ENCODE measurements at regions not wholly inside any gene's neighbourhood (a gene's known extent, or its start where the extent isn't known, plus 50 kb on each side); places are given as distances from the start of the nearest gene placed in this dataset.

DNA sequence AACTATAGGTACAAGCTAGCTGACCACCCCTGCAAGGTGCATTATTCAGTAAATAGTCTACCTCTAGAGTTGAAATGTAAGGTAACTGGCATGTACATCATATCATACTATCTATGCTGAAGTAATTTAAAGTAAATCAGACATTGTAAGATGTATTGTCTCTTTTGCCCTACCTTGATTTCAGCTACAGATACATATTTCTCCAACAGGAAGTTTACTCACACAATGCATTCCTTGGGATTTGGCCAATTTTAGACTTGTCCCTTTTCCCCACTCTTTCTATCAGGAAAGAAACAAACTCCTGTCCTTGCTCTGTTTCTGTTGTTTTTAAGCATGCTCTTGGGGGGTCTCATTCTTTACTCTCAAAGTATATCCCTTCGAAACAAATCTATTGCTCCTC is 58.5 kb upstream of the TSLP start:
- H3K4me2 ChIP-seq (ENCODE audit: low read length) = no peak overlapping the region
- H3K36me3 ChIP-seq (ENCODE audit: control insufficient read depth, low read length) = no peaks in the 10 kb centered on the region
- H3K9me3 ChIP-seq (ENCODE audit: control insufficient read depth, insufficient read depth, low read length) = no peaks in the 10 kb centered on the region

DNA sequence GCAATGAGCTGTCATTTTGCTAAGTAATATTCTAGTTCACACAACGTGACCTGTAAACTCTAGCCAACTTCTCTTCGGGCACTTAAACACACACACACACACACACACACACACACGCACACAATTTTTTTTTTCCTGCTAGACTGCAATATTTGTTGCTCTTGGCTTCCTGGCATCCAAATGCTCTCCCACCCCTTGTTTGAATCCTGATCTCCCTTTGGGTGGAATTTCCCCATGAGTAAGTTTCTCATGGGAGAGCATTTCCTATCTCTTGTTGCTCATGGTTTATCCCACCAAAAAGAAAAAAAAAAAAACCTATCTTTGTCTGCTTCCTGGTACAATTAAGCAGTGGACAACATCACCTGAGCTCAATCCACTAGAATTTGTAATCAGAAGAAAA is 54.7 kb upstream of the TSLP start:
- H3K9me3 ChIP-seq (ENCODE audit: control insufficient read depth, insufficient read depth, low read length) = no peaks in the 10 kb centered on the region
- no peaks in the 10 kb centered on the region for H4K20me1 ChIP-seq (ENCODE audit: control insufficient read depth, insufficient read depth, low read depth, low read length)
- no peak for TF ChIP-seq EZH2phosphoT487 (IDR thresholded peaks at IDR 0.05; ENCODE audit: borderline replicate concordance, low read length)
- no peak for TF ChIP-seq CTCF (IDR thresholded peaks at IDR 0.05; ENCODE audit: low read depth, low read length, poor library complexity, severe bottlenecking)
- H3K27ac ChIP-seq (ENCODE audit: low read depth, low read length) = no peak overlapping the region
- no peak overlapping the region for H3K4me2 ChIP-seq (ENCODE audit: low read length)
- H3F3A ChIP-seq (ENCODE audit: control insufficient read depth, insufficient read depth) = no peaks in the 10 kb centered on the region
- H3K27me3 ChIP-seq (ENCODE audit: control insufficient read depth, low read length) = no peaks in the 10 kb centered on the region
- H3K79me2 ChIP-seq (ENCODE audit: control insufficient read depth, low read length) = no peaks in the 10 kb centered on the region
- no peaks in the 10 kb centered on the region for H3K9me2 ChIP-seq (replicated peaks; ENCODE audit: control insufficient read depth, low read length)
- H3K36me3 ChIP-seq (ENCODE audit: control insufficient read depth, low read length) = no peaks in the 10 kb centered on the region
- H3K4me1 ChIP-seq (ENCODE audit: control insufficient read depth, low read length) = no peaks in the 10 kb centered on the region
- no peak overlapping the region for H3K4me3 ChIP-seq (ENCODE audit: low read length)

More for the DNA sequence above, 58.5 kb upstream of the TSLP start:
- Histone ChIP-seq H3K27ac (ENCODE audit: low read depth, low read length) (no peak overlapping the region), H3F3A (ENCODE audit: control insufficient read depth, insufficient read depth) (no peaks in the 10 kb centered on the region), H3K27me3 (ENCODE audit: control insufficient read depth, low read length) (no peaks in the 10 kb centered on the region), H3K9me2 (replicated peaks; ENCODE audit: control insufficient read depth, low read length) (no peaks in the 10 kb centered on the region), H4K20me1 (ENCODE audit: control insufficient read depth, insufficient read depth, low read depth, low read length) (no peaks in the 10 kb centered on the region), H3K79me2 (ENCODE audit: control insufficient read depth, low read length) (no peaks in the 10 kb centered on the region), H3K4me1 (ENCODE audit: control insufficient read depth, low read length) (no peaks in the 10 kb centered on the region), H3K4me3 (ENCODE audit: low read length) (no peak overlapping the region)
- TF ChIP-seq CTCF (IDR thresholded peaks at IDR 0.05; ENCODE audit: low read depth, low read length, poor library complexity, severe bottlenecking) = no peak
- no peak for TF ChIP-seq EZH2phosphoT487 (IDR thresholded peaks at IDR 0.05; ENCODE audit: borderline replicate concordance, low read length)

DNA sequence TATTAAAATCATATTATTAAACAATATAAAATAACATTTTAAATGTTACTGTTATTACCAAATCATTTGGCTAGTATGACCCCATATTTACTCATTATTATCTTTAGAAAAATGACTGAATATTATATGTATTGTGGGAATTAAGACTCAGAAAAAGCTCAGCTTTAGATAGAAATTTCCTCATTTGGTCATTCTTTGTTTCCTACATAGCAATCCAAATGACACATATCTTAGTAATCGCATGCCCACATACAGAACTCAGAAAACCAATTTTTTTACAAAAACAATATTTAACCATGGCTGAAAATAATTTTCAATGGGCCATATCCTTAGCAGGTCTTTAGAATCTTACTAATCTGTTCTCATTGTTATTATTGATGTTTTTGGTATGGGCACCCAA is 53.8 kb upstream of the TSLP start:
- Histone ChIP-seq H3K4me3 (ENCODE audit: low read length) (no peak overlapping the region), H3K9me2 (replicated peaks; ENCODE audit: control insufficient read depth, low read length) (no peaks in the 10 kb centered on the region), H3K9me3 (ENCODE audit: control insufficient read depth, insufficient read depth, low read length) (no peaks in the 10 kb centered on the region), H3K27ac (ENCODE audit: low read depth, low read length) (no peak overlapping the region), H3K79me2 (ENCODE audit: control insufficient read depth, low read length) (no peaks in the 10 kb centered on the region), H3K4me2 (ENCODE audit: low read length) (no peak overlapping the region), H3K27me3 (ENCODE audit: control insufficient read depth, low read length) (no peaks in the 10 kb centered on the region), H4K20me1 (ENCODE audit: control insufficient read depth, insufficient read depth, low read depth, low read length) (no peaks in the 10 kb centered on the region), H3K4me1 (ENCODE audit: control insufficient read depth, low read length) (no peaks in the 10 kb centered on the region), H3F3A (ENCODE audit: control insufficient read depth, insufficient read depth) (no peaks in the 10 kb centered on the region), H3K36me3 (ENCODE audit: control insufficient read depth, low read length) (no peaks in the 10 kb centered on the region)
- TF ChIP-seq EZH2phosphoT487 (IDR thresholded peaks at IDR 0.05; ENCODE audit: borderline replicate concordance, low read length) = no peak
- no peak for TF ChIP-seq CTCF (IDR thresholded peaks at IDR 0.05; ENCODE audit: low read depth, low read length, poor library complexity, severe bottlenecking)
